ENCODE measurements at regions not wholly inside any gene's neighbourhood (a gene's known extent, or its start where the extent isn't known, plus 50 kb on each side); places are given as distances from the start of the nearest gene placed in this dataset.

DNA sequence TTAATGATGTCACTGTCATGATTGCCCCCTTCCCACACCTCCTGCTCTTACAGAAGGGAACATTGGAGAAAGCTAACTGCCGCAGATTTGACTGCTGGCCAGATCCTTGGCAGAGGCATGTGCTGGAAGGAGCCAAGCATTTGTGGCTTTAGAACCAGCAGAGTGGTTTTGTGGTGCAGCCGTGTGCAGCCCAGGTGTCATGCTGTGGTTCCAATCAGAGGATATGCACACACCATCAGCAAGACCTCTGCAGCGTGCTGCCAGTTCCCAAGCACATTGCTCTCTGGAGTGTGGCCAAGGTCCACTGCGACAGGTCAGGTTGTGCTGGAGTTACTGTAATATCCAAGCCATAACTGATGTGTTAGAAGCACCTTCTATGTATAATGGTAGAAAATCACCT lies 61.6 kb downstream of the OTOL1 start:
- Histone ChIP-seq H3K9me3 (no peaks in the 10 kb centered on the region), H3K4me3 (no peak overlapping the region), H3K4me1 (no peaks in the 10 kb centered on the region), H3K36me3 (no peaks in the 10 kb centered on the region), H3K27me3 (no peaks in the 10 kb centered on the region), H3K27ac (no peak overlapping the region)
- ATAC-seq (peak in 3 of 4 donors; percentile 43 to 50 (median 50)), DNase-seq (peak; percentile 21 to 53 (median 52))
- intact Hi-C loops (cut with DNase I), result no loop called here
- 38% methylated on average over 3 of the region's 4 CpGs for WGBS (ENCODE audit: insufficient coverage, low coverage, low lambda C conversion rate, missing lambda C conversion rate)
- TF ChIP-seq, protein P1, sequence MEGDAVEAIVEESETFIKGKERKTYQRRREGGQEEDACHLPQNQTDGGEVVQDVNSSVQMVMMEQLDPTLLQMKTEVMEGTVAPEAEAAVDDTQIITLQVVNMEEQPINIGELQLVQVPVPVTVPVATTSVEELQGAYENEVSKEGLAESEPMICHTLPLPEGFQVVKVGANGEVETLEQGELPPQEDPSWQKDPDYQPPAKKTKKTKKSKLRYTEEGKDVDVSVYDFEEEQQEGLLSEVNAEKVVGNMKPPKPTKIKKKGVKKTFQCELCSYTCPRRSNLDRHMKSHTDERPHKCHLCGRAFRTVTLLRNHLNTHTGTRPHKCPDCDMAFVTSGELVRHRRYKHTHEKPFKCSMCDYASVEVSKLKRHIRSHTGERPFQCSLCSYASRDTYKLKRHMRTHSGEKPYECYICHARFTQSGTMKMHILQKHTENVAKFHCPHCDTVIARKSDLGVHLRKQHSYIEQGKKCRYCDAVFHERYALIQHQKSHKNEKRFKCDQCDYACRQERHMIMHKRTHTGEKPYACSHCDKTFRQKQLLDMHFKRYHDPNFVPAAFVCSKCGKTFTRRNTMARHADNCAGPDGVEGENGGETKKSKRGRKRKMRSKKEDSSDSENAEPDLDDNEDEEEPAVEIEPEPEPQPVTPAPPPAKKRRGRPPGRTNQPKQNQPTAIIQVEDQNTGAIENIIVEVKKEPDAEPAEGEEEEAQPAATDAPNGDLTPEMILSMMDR (IDR thresholded peaks at IDR 0.05), result no peak
- no peak for TF ChIP-seq POLR2A (IDR thresholded peaks at IDR 0.05)

DNA sequence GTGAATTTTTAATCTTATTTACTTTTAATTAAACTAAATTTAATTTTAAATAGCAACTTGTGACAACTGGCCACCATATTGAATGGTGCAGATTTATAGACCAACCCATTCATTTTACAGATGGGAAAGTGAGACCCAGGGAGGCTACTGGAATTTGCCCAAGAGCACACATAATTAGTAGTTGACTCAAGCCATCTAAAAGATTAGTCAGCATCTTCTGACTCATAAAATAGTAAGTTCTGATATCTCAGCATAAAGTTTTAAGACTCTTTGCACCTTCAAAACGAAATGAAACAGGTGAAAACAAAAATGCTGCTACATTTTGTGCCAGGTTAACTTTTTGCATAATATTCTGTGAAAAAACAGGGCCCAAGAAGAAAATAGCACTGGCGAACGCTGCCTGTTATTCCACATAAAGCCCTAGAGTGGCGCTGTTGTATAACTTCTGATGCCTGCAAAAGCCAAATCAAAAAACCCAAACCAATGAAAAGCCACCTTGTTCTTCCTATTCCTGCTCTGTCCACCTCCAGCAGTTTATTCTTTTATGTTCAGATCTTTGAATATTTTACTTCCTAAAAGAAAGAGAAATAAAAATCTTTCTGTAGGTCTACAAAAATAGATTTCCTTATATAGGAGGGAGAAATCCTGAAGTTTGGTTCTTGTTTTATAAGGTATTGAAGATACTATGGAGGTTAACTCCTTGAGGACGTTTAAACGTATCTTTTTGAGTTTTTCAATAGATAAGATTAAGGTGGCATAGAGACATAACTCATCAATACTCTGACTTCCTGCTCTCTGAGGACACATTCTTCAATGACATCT lies 62.8 kb downstream of the OTOL1 start:
- intact Hi-C loops (cut with DNase I), result no loop called here
- H3K9me3 ChIP-seq, result no peaks in the 10 kb centered on the region
- ATAC-seq (peak in 3 of 4 donors; percentile 47 to 80 (median 68)), DNase-seq (no peak)
- no peaks in the 10 kb centered on the region for H3K4me1 ChIP-seq
- H3K27me3 ChIP-seq, result no peaks in the 10 kb centered on the region
- TF ChIP-seq, protein P1 (IDR thresholded peaks at IDR 0.05), result peak; percentile 57 to 70 (median 62)
- TF ChIP-seq POLR2A (IDR thresholded peaks at IDR 0.05), result no peak
- no peak overlapping the region for H3K4me3 ChIP-seq
- H3K36me3 ChIP-seq, result no peaks in the 10 kb centered on the region
- 15% methylated on average over 6 of the region's 6 CpGs for WGBS (ENCODE audit: insufficient coverage, low coverage, low lambda C conversion rate, missing lambda C conversion rate)
- no peak overlapping the region for H3K27ac ChIP-seq

DNA sequence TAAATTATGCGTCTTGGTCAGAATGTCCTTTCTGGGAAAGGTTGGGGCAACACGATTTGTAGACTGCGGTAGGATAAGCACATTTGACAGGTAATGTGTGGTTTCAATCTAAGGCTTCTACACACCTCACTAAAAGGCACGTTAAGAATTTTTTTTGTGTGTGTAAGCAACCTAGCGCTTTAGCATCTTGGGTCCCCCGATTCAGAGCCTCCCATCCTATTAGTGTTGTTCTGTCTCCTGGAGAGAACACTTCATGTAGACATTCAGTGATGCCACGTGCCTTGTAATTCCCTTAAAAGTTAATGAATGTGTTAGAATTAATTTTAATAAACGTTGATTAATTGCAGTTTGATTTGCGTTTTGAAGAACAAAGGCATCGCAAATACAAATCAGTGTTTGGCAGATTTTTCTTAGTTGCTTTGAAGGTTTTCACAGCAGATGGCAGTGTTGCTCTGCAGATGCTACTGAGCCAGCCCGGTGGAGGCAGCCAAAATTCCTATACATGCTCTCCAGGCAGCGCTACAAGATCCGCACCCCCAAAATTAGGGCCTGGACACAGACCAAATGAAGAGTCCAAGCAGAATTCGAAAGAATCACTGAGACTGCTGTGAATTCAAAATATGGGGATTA lies 63.5 kb downstream of the OTOL1 start:
- TF ChIP-seq, protein P1 (IDR thresholded peaks at IDR 0.05), result peak; percentile 60 to 67 (median 64)
- no peak for TF ChIP-seq POLR2A (IDR thresholded peaks at IDR 0.05)
- no peaks in the 10 kb centered on the region for H3K4me1 ChIP-seq
- 25% methylated on average over 14 of the region's 14 CpGs for WGBS (ENCODE audit: insufficient coverage, low coverage, low lambda C conversion rate, missing lambda C conversion rate)
- no peaks in the 10 kb centered on the region for H3K9me3 ChIP-seq
- no peaks in the 10 kb centered on the region for H3K36me3 ChIP-seq
- no peak overlapping the region for H3K4me3 ChIP-seq
- ATAC-seq (peak; percentile 66 to 81 (median 76)), DNase-seq (peak; percentile 28 to 55 (median 49))
- intact Hi-C loops (cut with DNase I), result no loop called here
- H3K27ac ChIP-seq, result no peak overlapping the region
- H3K27me3 ChIP-seq, result no peaks in the 10 kb centered on the region

DNA sequence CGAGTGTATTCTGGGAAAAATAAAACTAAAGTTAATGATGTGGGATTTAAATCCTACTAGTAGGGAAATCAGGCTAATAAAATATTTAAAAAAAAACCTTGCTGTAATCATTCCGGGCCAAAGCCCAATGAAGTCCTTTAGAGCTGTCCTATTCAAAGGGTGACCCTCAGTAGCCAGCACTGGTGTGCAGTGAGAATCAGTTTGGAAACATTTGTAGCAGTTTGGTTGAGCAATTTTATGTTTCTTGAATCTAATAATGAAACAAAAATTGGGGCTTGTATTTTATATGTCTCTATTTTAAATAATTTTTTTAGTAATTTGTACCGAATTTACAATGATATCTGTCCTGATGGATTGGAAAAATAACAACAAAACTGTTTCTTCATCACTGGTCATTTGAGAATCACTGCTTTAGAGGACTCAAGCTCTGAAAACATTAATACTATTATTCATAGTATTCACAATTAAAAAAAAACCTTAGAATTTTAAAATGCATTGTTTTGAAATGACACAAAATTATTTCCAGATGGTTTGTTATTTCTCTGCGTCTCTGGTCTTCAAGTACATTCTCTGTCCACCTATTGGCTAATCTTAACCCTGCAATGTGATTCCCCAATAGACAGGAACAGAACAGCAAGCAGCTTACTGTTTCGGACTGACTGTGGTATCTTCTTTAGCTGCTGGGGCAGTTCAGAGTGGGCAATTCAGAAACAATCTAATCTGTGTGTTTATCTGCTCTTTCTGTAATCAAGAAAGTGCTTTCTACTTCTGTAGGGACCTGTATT lies 71.2 kb downstream of the OTOL1 start:
- no peak for ATAC-seq
- TF ChIP-seq POLR2A (IDR thresholded peaks at IDR 0.05), result no peak
- TF ChIP-seq, protein P1 (IDR thresholded peaks at IDR 0.05), result no peak
- DNase-seq, result no peak
- H3K27ac ChIP-seq, result no peak overlapping the region
- no peaks in the 10 kb centered on the region for H3K4me1 ChIP-seq
- no peaks in the 10 kb centered on the region for H3K27me3 ChIP-seq
- H3K9me3 ChIP-seq, result no peaks in the 10 kb centered on the region
- H3K4me3 ChIP-seq, result no peak overlapping the region
- intact Hi-C loops (cut with DNase I), result no loop called here
- H3K36me3 ChIP-seq, result no peaks in the 10 kb centered on the region
- WGBS (ENCODE audit: insufficient coverage, low coverage, low lambda C conversion rate, missing lambda C conversion rate), result 51% methylated on average over 5 of the region's 5 CpGs
